Astrocyte (in vitro differentiated cells and primary cell): ENCODE measurements at regions not wholly inside any gene's neighbourhood (a gene's known extent, or its start where the extent isn't known, plus 50 kb on each side); places are given as distances from the start of the nearest gene placed in this dataset.
A peak's percentile ranks its signal among the peaks of the same experiment; 100 is the strongest.

Experiments
- DNase-seq: peaks from one replicate; pipeline ENCODE4 v3.0.0-alpha.2; 2010; ENCODE audit warnings: low read depth
- FAIRE-seq: peaks from 2 replicates; lab custom pipeline; 2011; peaks lifted over from hg19 to GRCh38; lab: Jason Lieb, UNC
- H2AFZ ChIP-seq: 2 replicates; pipeline ENCODE4 v1.6.0; 2012; ENCODE audit warnings: low read depth, low read length, inconsistent platforms
- H3K27ac ChIP-seq: 2 replicates; pipeline ENCODE4 v1.5.1; 2011; ENCODE audit warnings: low read depth, low read length, inconsistent platforms
- H3K27me3 ChIP-seq: 2 replicates; pipeline ENCODE4 v1.6.0; 2011; ENCODE audit warnings: low read length, inconsistent platforms; ENCODE audit not compliant: insufficient read depth
- H3K36me3 ChIP-seq: 2 replicates; pipeline ENCODE4 v1.5.1; 2011; ENCODE audit warnings: low read length, inconsistent platforms; ENCODE audit not compliant: insufficient read depth
- H3K4me1 ChIP-seq: 2 replicates; pipeline ENCODE4 v1.5.1; 2011; ENCODE audit warnings: low read length, inconsistent platforms; ENCODE audit not compliant: insufficient read depth
- H3K4me2 ChIP-seq: 2 replicates; pipeline ENCODE4 v1.6.0; 2012; ENCODE audit warnings: low read length, inconsistent platforms
- H3K4me3 ChIP-seq: 2 replicates; pipeline ENCODE4 v1.5.1; 2011; ENCODE audit warnings: low read depth, mild to moderate bottlenecking, low read length, inconsistent platforms; ENCODE audit not compliant: insufficient read depth
- H3K79me2 ChIP-seq: 2 replicates; pipeline ENCODE4 v1.6.0; 2012; ENCODE audit warnings: mild to moderate bottlenecking, low read length, inconsistent platforms; ENCODE audit not compliant: insufficient read depth
- H3K9ac ChIP-seq: 2 replicates; pipeline ENCODE4 v1.6.0; 2012; ENCODE audit warnings: mild to moderate bottlenecking, low read length, inconsistent platforms
- H3K9me3 ChIP-seq: 2 replicates; pipeline ENCODE4 v1.5.1; 2012; ENCODE audit warnings: low read depth, mild to moderate bottlenecking, low read length, inconsistent platforms; ENCODE audit not compliant: insufficient read depth
- H4K20me1 ChIP-seq: 2 replicates; pipeline ENCODE4 v1.6.0; 2012; ENCODE audit warnings: low read length, inconsistent platforms; ENCODE audit not compliant: insufficient read depth
- H3K27ac Mint-ChIP-seq: one replicate; pipeline ENCODE4 v1.8.0; 2021; ENCODE audit warnings: mild to moderate bottlenecking, mixed read lengths; ENCODE audit not compliant: unreplicated experiment
- H3K27me3 Mint-ChIP-seq: one replicate; pipeline ENCODE4 v1.8.0; 2021; ENCODE audit warnings: low read depth, mixed read lengths; ENCODE audit not compliant: unreplicated experiment
- H3K36me3 Mint-ChIP-seq: one replicate; pipeline ENCODE4 v1.8.0; 2021; ENCODE audit warnings: low read depth, mixed read lengths; ENCODE audit not compliant: unreplicated experiment
- H3K4me1 Mint-ChIP-seq: one replicate; pipeline ENCODE4 v1.8.0; 2021; ENCODE audit warnings: low read depth, mixed read lengths; ENCODE audit not compliant: unreplicated experiment
- H3K4me3 Mint-ChIP-seq: one replicate; pipeline ENCODE4 v1.8.0; 2021; ENCODE audit warnings: mild to moderate bottlenecking, moderate library complexity, mixed read lengths; ENCODE audit not compliant: unreplicated experiment
- H3K9me3 Mint-ChIP-seq: one replicate; pipeline ENCODE4 v1.8.0; 2021; ENCODE audit warnings: mild to moderate bottlenecking, mixed read lengths; ENCODE audit not compliant: unreplicated experiment
- EZH2 ChIP-seq: IDR thresholded peaks from 2 replicates; pipeline ENCODE4 v1.6.1; 2012; ENCODE audit warnings: mild to moderate bottlenecking, low read length, inconsistent platforms; ENCODE audit not compliant: insufficient read depth
- TF ChIP-seq, protein P1 (sequence below): IDR thresholded peaks from 2 replicates; pipeline ENCODE4 v1.5.1; 2011; ENCODE audit warnings: low read depth, mild to moderate bottlenecking, inconsistent platforms, low read length, moderate library complexity; ENCODE audit not compliant: insufficient read depth

DNA sequence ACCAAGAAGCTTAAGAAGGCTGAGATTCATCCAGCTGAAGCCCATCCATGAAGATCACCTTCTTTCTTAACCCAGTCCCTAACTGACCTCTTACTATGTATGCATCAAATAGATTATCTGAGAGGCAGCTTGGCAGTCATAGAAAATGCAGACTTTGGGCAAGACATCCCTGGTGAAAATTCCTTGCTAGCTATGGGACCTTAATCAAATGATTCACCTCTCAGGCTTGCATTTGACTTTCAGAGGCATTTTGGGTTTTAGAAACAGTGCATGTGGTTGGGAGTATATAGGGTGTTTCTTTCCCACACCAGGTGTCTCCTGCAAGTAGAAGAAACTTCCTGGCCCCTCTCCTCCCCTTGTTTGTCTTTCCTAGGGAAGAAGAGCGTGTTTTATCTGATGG, 188.5 kb upstream of the ISX start:
- FAIRE-seq (no peak), DNase-seq (peak; percentile 51)
- Mint-ChIP-seq H3K4me1 (peaks cover 29% of the 10 kb centered on the region), H3K27me3 (no peaks in the 10 kb centered on the region), H3K27ac (peak overlapping the region; percentile 88), H3K36me3 (no peaks in the 10 kb centered on the region), H3K9me3 (peaks cover 8% of the 10 kb centered on the region), H3K4me3 (no peak overlapping the region)
- Histone ChIP-seq H3K4me2 (no peak overlapping the region), H3K9me3 (peaks cover 2% of the 10 kb centered on the region), H3K36me3 (no peaks in the 10 kb centered on the region), H4K20me1 (no peaks in the 10 kb centered on the region), H2AFZ (no peak overlapping the region), H3K4me1 (peaks cover 7% of the 10 kb centered on the region), H3K4me3 (no peak overlapping the region), H3K9ac (no peak overlapping the region), H3K79me2 (no peaks in the 10 kb centered on the region), H3K27ac (peak overlapping the region; percentile 19), H3K27me3 (no peaks in the 10 kb centered on the region)
- TF ChIP-seq, protein P1, sequence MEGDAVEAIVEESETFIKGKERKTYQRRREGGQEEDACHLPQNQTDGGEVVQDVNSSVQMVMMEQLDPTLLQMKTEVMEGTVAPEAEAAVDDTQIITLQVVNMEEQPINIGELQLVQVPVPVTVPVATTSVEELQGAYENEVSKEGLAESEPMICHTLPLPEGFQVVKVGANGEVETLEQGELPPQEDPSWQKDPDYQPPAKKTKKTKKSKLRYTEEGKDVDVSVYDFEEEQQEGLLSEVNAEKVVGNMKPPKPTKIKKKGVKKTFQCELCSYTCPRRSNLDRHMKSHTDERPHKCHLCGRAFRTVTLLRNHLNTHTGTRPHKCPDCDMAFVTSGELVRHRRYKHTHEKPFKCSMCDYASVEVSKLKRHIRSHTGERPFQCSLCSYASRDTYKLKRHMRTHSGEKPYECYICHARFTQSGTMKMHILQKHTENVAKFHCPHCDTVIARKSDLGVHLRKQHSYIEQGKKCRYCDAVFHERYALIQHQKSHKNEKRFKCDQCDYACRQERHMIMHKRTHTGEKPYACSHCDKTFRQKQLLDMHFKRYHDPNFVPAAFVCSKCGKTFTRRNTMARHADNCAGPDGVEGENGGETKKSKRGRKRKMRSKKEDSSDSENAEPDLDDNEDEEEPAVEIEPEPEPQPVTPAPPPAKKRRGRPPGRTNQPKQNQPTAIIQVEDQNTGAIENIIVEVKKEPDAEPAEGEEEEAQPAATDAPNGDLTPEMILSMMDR, result no peak
- no peak for TF ChIP-seq EZH2

DNA sequence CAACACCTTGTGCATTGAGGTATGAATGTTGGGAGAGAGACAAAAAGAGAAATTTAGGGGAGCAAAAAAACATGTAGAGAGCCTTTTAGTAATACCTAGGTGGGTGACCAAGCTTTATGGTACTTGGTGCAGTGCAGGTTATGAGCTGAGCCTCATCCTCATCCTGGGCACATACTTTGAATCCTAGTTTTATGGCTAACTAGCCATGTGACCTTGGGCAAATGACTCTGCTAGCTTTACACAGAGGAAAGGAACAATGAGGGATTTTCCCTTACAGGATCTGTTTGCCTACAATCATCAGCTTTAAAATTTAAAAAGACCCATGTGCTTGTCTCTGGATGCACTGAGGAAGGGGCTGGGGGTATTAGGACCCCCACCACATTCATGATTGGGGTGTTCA, 187.8 kb upstream of the ISX start:
- no peak overlapping the region for H2AFZ ChIP-seq
- no peak overlapping the region for H3K9ac ChIP-seq
- H3K27me3 ChIP-seq, result no peaks in the 10 kb centered on the region
- peaks cover 5% of the 10 kb centered on the region for H3K9me3 Mint-ChIP-seq
- DNase-seq (no peak), FAIRE-seq (no peak)
- peak overlapping the region; percentile 47 for H3K27ac ChIP-seq
- TF ChIP-seq EZH2, result no peak
- TF ChIP-seq, protein P1, result no peak
- no peak overlapping the region for H3K4me2 ChIP-seq
- H3K79me2 ChIP-seq, result no peaks in the 10 kb centered on the region
- peaks cover 7% of the 10 kb centered on the region for H3K4me1 ChIP-seq
- no peaks in the 10 kb centered on the region for H3K27me3 Mint-ChIP-seq
- H3K36me3 ChIP-seq, result no peaks in the 10 kb centered on the region
- peak overlapping the region; percentile 88 for H3K27ac Mint-ChIP-seq
- H3K36me3 Mint-ChIP-seq, result no peaks in the 10 kb centered on the region
- H3K9me3 ChIP-seq, result peaks cover 2% of the 10 kb centered on the region
- no peak overlapping the region for H3K4me3 ChIP-seq
- H4K20me1 ChIP-seq, result no peaks in the 10 kb centered on the region
- no peak overlapping the region for H3K4me3 Mint-ChIP-seq
- peaks cover 29% of the 10 kb centered on the region for H3K4me1 Mint-ChIP-seq

DNA sequence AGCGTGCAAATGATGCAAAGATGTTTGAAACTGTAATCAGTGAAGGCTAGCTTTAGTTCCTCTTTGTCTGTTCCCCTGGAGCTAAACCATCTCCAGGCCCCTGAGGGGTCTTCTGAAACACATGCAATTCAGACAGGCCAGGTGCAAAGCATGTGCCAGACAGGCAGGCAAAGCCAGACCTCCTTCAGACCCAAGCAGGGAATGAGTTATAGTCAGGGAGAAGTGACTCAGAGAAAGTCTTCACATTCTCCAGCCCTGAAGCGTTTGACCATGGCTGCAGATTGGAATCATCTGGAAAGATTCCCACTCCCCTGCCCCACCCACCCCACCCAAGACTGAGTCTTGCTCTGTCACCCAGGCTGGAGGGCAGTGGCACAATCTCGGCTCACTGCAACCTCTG, 187.0 kb upstream of the ISX start:
- H3K36me3 ChIP-seq, result no peaks in the 10 kb centered on the region
- Mint-ChIP-seq H3K4me1 (peaks cover 29% of the 10 kb centered on the region), H3K9me3 (peaks cover 9% of the 10 kb centered on the region), H3K27ac (peak overlapping the region; percentile 88), H3K4me3 (no peak overlapping the region), H3K36me3 (no peaks in the 10 kb centered on the region), H3K27me3 (no peaks in the 10 kb centered on the region)
- H3K4me2 ChIP-seq, result no peak overlapping the region
- no peaks in the 10 kb centered on the region for H3K27me3 ChIP-seq
- no peak overlapping the region for H3K9ac ChIP-seq
- peaks cover 7% of the 10 kb centered on the region for H3K4me1 ChIP-seq
- no peaks in the 10 kb centered on the region for H3K79me2 ChIP-seq
- peaks cover 2% of the 10 kb centered on the region for H3K9me3 ChIP-seq
- no peak for FAIRE-seq
- H2AFZ ChIP-seq, result no peak overlapping the region
- H3K4me3 ChIP-seq, result no peak overlapping the region
- no peak for TF ChIP-seq EZH2
- TF ChIP-seq, protein P1, result no peak
- peak overlapping the region; percentile 47 for H3K27ac ChIP-seq
- no peaks in the 10 kb centered on the region for H4K20me1 ChIP-seq
- peak; percentile 44 for DNase-seq
